Adrenal gland (tissue), 5 donors: ENCODE measurements at regions not wholly inside any gene's neighbourhood (a gene's known extent, or its start where the extent isn't known, plus 50 kb on each side); places are given as distances from the start of the nearest gene placed in this dataset.

Experiments
- CTCF ChIP-seq, 6 experiments: fragments of 450-650 bp in 4 of 6; fragments of 200-600 bp in 2 of 6; sonication (generic) in 1 of 6; IDR thresholded peaks; 1 replicate in 5 of 6; 2 replicates in 1 of 6; pipeline versions ENCODE4 v1.5.1 to v1.8.0; 2016 to 2021; ENCODE audit warnings: antibody characterized with exemption in 6 of 6, mild to moderate bottlenecking in 2 of 6, moderate library complexity in 1 of 6
- POLR2A ChIP-seq, 2 donors: fragments of 450-650 bp; IDR thresholded peaks; one replicate each; pipeline ENCODE4 v1.6.1; 2017; ENCODE audit warnings: antibody characterized with exemption in 2 of 2, mild to moderate bottlenecking in 2 of 2, moderate library complexity in 1 of 2
- donor health status: DM: no; HTN: no; CAD: no.

- TF ChIP-seq CTCF (IDR thresholded peaks at IDR 0.05) (no peak), POLR2A (IDR thresholded peaks at IDR 0.05) (no peak)
Observed at GRCh38 chr9:28758341-28758740, 1185.1 kb upstream of the C9orf72 start.
